Muscle layer of colon (tissue), 2 donors: ENCODE measurements at regions not wholly inside any gene's neighbourhood (a gene's known extent, or its start where the extent isn't known, plus 50 kb on each side); places are given as distances from the start of the nearest gene placed in this dataset.

Source experiments
- H3K27ac ChIP-seq: one replicate; pipeline ENCODE4 v1.7.0; 2013; ENCODE audit warnings: low read depth, mild to moderate bottlenecking, low read length, moderate library complexity
- H3K27me3 ChIP-seq, 2 donors: one replicate each; pipeline ENCODE4 v1.7.0; 2013; ENCODE audit warnings: low read length in 2 of 2, mild to moderate bottlenecking in 2 of 2; ENCODE audit not compliant: insufficient read depth in 2 of 2, control insufficient read depth in 1 of 2
- H3K36me3 ChIP-seq: one replicate; pipeline ENCODE4 v1.7.0; 2013; ENCODE audit warnings: mild to moderate bottlenecking, low read length; ENCODE audit not compliant: insufficient read depth
- H3K4me1 ChIP-seq: one replicate; pipeline ENCODE4 v1.7.0; 2013; ENCODE audit warnings: mild to moderate bottlenecking, low read length; ENCODE audit not compliant: insufficient read depth
- H3K4me3 ChIP-seq, 2 donors: one replicate each; pipeline ENCODE4 v1.7.0; 2013; ENCODE audit warnings: low read length in 2 of 2, low read depth in 1 of 2, mild to moderate bottlenecking in 1 of 2, moderate library complexity in 1 of 2
- H3K9ac ChIP-seq: one replicate; pipeline ENCODE4 v1.7.0; 2013; ENCODE audit warnings: low read length
- H3K9me3 ChIP-seq: one replicate; pipeline ENCODE4 v1.7.0; 2013; ENCODE audit warnings: mild to moderate bottlenecking, low read length
- donor health status: abdominal sarcoma.
- donor health status: Adenocarcinoma of cecum.

GRCh38 chr3:11089931-11090330, 64.4 kb upstream of the HRH1 start:
- Histone ChIP-seq H3K9ac (no peak overlapping the region), H3K4me3 (no peak overlapping the region), H3K27ac (no peak overlapping the region), H3K4me1 (peaks cover 7% of the 10 kb centered on the region), H3K27me3 (no peaks in the 10 kb centered on the region), H3K36me3 (no peaks in the 10 kb centered on the region), H3K9me3 (no peaks in the 10 kb centered on the region)

- Histone ChIP-seq H3K9ac (no peak overlapping the region), H3K4me1 (peaks cover 7% of the 10 kb centered on the region), H3K9me3 (no peaks in the 10 kb centered on the region), H3K27ac (no peak overlapping the region), H3K36me3 (no peaks in the 10 kb centered on the region), H3K4me3 (no peak overlapping the region), H3K27me3 (no peaks in the 10 kb centered on the region)
Observed at GRCh38 chr3:11090551-11090950, 63.7 kb upstream of the HRH1 start.

GRCh38 chr3:11091088-11091590, 63.2 kb upstream of the HRH1 start:
- Histone ChIP-seq H3K9ac (no peak overlapping the region), H3K4me1 (peaks cover 13% of the 10 kb centered on the region), H3K36me3 (no peaks in the 10 kb centered on the region), H3K27ac (peak overlapping the region; percentile 24), H3K27me3 (no peaks in the 10 kb centered on the region), H3K9me3 (no peaks in the 10 kb centered on the region), H3K4me3 (no peak overlapping the region)

GRCh38 chr3:11091791-11092190, 62.5 kb upstream of the HRH1 start:
- no peak overlapping the region for H3K9ac ChIP-seq
- H3K36me3 ChIP-seq, result no peaks in the 10 kb centered on the region
- peak overlapping the region; percentile 24 for H3K27ac ChIP-seq
- no peak overlapping the region for H3K4me3 ChIP-seq
- peaks cover 16% of the 10 kb centered on the region for H3K4me1 ChIP-seq
- no peaks in the 10 kb centered on the region for H3K9me3 ChIP-seq
- H3K27me3 ChIP-seq, result no peaks in the 10 kb centered on the region

GRCh38 chr3:11093823-11094340, 60.4 kb upstream of the HRH1 start:
- Histone ChIP-seq H3K27me3 (no peaks in the 10 kb centered on the region), H3K27ac (no peak overlapping the region), H3K4me1 (peaks cover 16% of the 10 kb centered on the region), H3K4me3 (no peak overlapping the region), H3K9ac (no peak overlapping the region), H3K9me3 (no peaks in the 10 kb centered on the region), H3K36me3 (no peaks in the 10 kb centered on the region)

DNA sequence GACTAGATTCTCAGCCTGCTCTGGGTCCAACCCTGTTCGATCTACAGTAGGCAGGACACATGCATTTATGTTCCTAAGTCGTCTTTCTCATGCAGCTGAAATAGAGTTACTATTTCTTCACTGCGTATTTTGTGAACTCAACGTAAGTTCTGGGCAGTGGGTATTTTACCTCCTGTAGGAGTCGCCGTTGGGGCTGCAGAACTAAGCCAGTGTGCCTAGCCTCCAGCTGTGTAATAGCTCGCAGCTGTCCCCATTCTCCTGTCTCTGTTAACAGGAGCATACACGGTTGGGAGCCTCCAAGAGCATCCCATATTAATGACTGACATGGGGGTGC, 58.4 kb upstream of the HRH1 start:
- Histone ChIP-seq H3K27ac (peak overlapping the region; percentile 79), H3K27me3 (no peaks in the 10 kb centered on the region), H3K9me3 (no peaks in the 10 kb centered on the region)

DNA sequence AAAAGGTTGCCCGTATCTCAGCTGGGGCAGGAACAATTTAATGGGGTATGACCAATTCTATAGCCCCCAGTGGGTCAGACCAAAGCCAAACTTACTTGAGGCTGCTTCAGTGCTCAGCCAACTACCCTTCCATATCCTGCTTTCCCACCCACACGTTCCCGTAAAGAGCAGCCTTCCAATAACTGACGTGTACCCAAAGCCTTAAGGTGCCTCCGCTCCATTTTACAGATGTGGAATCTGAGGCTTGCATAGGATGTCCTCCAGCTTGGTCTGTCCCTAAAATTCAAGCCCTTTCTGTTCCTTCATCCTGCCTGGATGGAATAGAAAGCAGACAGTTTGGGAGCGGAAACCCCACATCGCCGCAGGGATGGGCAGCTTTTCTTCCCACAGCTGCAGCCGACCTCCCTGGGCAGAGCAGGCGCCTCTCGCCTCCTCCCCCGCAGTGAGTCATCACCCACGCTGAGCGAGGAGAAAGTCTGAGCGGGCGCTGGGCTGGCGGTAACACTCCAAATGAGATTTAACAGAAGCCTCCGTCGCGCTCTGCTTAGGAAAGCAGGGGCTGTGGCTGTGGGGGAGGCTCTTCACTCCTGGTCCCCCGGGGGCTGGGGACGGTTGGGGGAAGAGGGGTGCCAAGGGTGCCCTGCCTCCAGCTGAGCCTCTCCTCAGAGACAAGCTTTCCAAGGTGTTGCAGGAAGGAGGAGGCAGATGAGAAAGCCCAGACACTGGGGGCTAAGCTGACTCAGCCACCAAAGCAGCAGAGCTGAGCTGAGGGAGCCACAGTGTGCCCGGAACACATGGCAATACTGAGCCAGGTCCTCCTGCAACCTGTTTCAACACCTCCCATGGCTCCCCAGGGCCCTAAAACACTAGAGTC, 57.8 kb upstream of the HRH1 start:
- Histone ChIP-seq H3K27me3 (no peaks in the 10 kb centered on the region), H3K9me3 (no peaks in the 10 kb centered on the region), H3K4me1 (peaks cover 10% of the 10 kb centered on the region), H3K27ac (peak overlapping the region; percentile 79), H3K9ac (no peak overlapping the region), H3K36me3 (no peaks in the 10 kb centered on the region), H3K4me3 (peak overlapping the region; percentile 45 to 49)

More for the DNA sequence above, 58.4 kb upstream of the HRH1 start:
- H3K9ac ChIP-seq, result no peak overlapping the region
- H3K4me3 ChIP-seq, result peak overlapping the region; percentile 45 to 49
- peaks cover 16% of the 10 kb centered on the region for H3K4me1 ChIP-seq
- no peaks in the 10 kb centered on the region for H3K36me3 ChIP-seq

DNA sequence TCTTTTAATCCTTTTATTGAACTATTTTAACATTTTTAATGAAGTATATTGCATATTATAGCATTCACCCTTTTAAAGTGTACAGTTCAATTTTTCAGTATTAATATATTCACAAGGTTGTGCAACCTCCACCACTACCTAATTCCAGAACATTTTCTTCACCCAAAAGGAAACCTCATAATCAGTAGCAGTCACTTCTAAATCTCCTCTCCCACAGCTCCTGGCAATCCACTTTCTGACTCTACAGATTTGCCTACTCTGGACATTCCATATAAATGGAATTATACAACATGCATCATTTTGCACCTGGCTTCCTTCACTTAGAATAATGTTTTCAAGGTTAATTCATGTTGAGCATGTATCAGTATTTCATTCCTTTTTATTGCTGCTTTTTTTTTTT, 55.0 kb upstream of the HRH1 start:
- H3K4me1 ChIP-seq, result peaks cover 8% of the 10 kb centered on the region
- H3K9me3 ChIP-seq, result no peaks in the 10 kb centered on the region
- no peak overlapping the region for H3K9ac ChIP-seq
- no peaks in the 10 kb centered on the region for H3K36me3 ChIP-seq
- no peak overlapping the region for H3K4me3 ChIP-seq
- no peaks in the 10 kb centered on the region for H3K27me3 ChIP-seq
- H3K27ac ChIP-seq, result no peak overlapping the region
